ENCODE measurements at regions not wholly inside any gene's neighbourhood (a gene's known extent, or its start where the extent isn't known, plus 50 kb on each side); places are given as distances from the start of the nearest gene placed in this dataset.

DNA sequence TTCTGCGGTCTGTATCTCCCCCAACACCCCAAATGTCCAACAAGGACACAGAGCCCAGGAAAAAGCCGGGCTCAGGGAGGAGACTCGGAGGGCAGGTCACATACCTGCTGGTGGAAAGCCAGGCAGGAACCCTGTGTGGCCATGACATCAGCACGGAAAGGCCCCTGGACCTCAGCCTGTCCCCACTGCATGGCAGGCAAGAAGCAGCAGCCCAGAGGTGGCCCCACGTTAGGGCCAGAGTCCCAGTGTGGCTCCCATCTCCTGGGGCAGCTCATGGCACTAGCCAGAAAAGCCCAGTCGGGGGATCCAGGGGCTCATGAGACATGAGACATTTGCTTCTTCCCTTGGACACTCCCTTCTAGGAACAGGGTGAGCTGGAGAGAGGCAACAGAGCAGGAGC is 258.7 kb downstream of the DLL1 start:
- no peaks in the 10 kb centered on the region for H3K36me3 ChIP-seq (ENCODE audit: control insufficient read depth in 2 of 4, insufficient read depth in 4 of 4, low read length in 3 of 4)
- no peak overlapping the region for H2BK120ac ChIP-seq (replicated peaks; ENCODE audit: low read depth, low read length)
- H3K4ac ChIP-seq (replicated peaks; ENCODE audit: insufficient read length, low read depth, low read length), result no peak overlapping the region
- WGBS, 2 experiments (ENCODE audit: extremely low coverage in 1 of 2, insufficient coverage in 1 of 2, insufficient read length in 1 of 2, insufficient replicate concordance in 2 of 2, low coverage in 1 of 2, low lambda C conversion rate in 2 of 2, missing lambda C conversion rate in 1 of 2), result 85% methylated on average over 6 of the region's 6 CpGs; no CpG with 5 or more reads in 1 of the 2 experiments
- H3K56ac ChIP-seq (replicated peaks; ENCODE audit: insufficient read length, low read depth, low read length), result no peak overlapping the region
- no peak overlapping the region for H3K14ac ChIP-seq (ENCODE audit: insufficient read length)
- DNase-seq (ENCODE audit: low read depth in 1 of 2, low spot score in 2 of 2) (no peak), FAIRE-seq (no peak)
- H3K4me1 ChIP-seq (replicated peaks in 1 of 4; ENCODE audit: control insufficient read depth in 3 of 4, insufficient read depth in 4 of 4, low read length in 3 of 4), result peaks cover 4 to 10% (median 7%) of the 10 kb centered on the region in 4 experiments; a peak in 6 of 7 replicates
- no peak overlapping the region for H4K5ac ChIP-seq (ENCODE audit: insufficient read length, low read depth, low read length)
- H3K4me3 ChIP-seq (ENCODE audit: extremely low read depth in 1 of 4, insufficient read depth in 2 of 4, low read depth in 3 of 4, low read length in 4 of 4), result no peak overlapping the region
- no peak overlapping the region for H2AK5ac ChIP-seq (ENCODE audit: low read depth, low read length)
- H2BK5ac ChIP-seq (ENCODE audit: low read depth, low read length), result no peak overlapping the region
- TF ChIP-seq EZH2 (IDR thresholded peaks at IDR 0.05; ENCODE audit: low read depth, low read length, severe bottlenecking) (no peak), CBX8 (IDR thresholded peaks at IDR 0.05; ENCODE audit: borderline replicate concordance, low read depth, low read length) (no peak), POLR2AphosphoS5 (IDR thresholded peaks at IDR 0.05; ENCODE audit: low read depth, low read length) (no peak), SUZ12 (IDR thresholded peaks at IDR 0.05; ENCODE audit: low read length) (no peak), CREB1 (IDR thresholded peaks at IDR 0.05) (no peak), HDAC2 (IDR thresholded peaks at IDR 0.05; ENCODE audit: borderline replicate concordance in 1 of 2, low read depth in 2 of 2, low read length in 2 of 2) (no peak)
- ChIA-PET CTCF (ENCODE audit: partially characterized antibody) (interaction anchor here (0.8 kb wide), 1 partner anchor 51 kb away, joined by 3 read pairs; no protein-coding TSS in a partner anchor), POLR2A (ENCODE audit: partially characterized antibody) (no interaction called here)
- no peak overlapping the region for H2BK20ac ChIP-seq (ENCODE audit: low read length)
- H3K9me3 ChIP-seq (ENCODE audit: insufficient read depth in 2 of 2, low read depth in 1 of 2, low read length in 1 of 2), result peaks cover 0 to 6% of the 10 kb centered on the region in 2 experiments; a peak in 2 of 4 replicates
- no peak overlapping the region for H3K4me2 ChIP-seq (ENCODE audit: insufficient read depth in 1 of 2, low read depth in 2 of 2, low read length in 2 of 2)
- no peaks in the 10 kb centered on the region for H4K20me1 ChIP-seq (replicated peaks in 1 of 2; ENCODE audit: control insufficient read depth in 1 of 2, insufficient read depth in 2 of 2, low read length in 2 of 2)
- H2BK12ac ChIP-seq (ENCODE audit: low read depth, low read length), result no peak overlapping the region
- no peak overlapping the region for H3K23ac ChIP-seq (ENCODE audit: insufficient read length)
- no peak overlapping the region for H2BK15ac ChIP-seq (ENCODE audit: low read length)
- no peak overlapping the region for H4K91ac ChIP-seq (replicated peaks; ENCODE audit: insufficient read length, low read length)
- no peaks in the 10 kb centered on the region for H3K79me2 ChIP-seq (ENCODE audit: control insufficient read depth in 1 of 2, insufficient read depth in 2 of 2, low read length in 2 of 2)
- no peaks in the 10 kb centered on the region for H3K23me2 ChIP-seq (ENCODE audit: low read depth, low read length)
- no peak overlapping the region for H4K8ac ChIP-seq (ENCODE audit: extremely low read depth, insufficient read depth, low read length)
- H3K18ac ChIP-seq (ENCODE audit: extremely low read depth, low read length), result no peak overlapping the region
- H3K9ac ChIP-seq (replicated peaks in 1 of 4; ENCODE audit: extremely low read depth in 1 of 4, low read depth in 3 of 4, low read length in 3 of 4), result no peak overlapping the region
- no peak overlapping the region for H3K27ac ChIP-seq (ENCODE audit: low read depth, low read length)
- no peaks in the 10 kb centered on the region for H3K79me1 ChIP-seq (ENCODE audit: low read depth, low read length)
- H3K27me3 ChIP-seq (replicated peaks in 1 of 4; ENCODE audit: control insufficient read depth in 3 of 4, extremely low read depth in 1 of 4, insufficient read depth in 3 of 4, low read length in 3 of 4), result no peaks in the 10 kb centered on the region
- H2AFZ ChIP-seq (ENCODE audit: low read length), result no peak overlapping the region

All from H1 (cell line).